PC-3 (cell line): ENCODE measurements at regions not wholly inside any gene's neighbourhood (a gene's known extent, or its start where the extent isn't known, plus 50 kb on each side); places are given as distances from the start of the nearest gene placed in this dataset.

Source experiments
- ATAC-seq: fragments of 200-7000 bp; cut with Tn5 transposase; 2 replicates; pipeline ENCODE4 v1.9.1; 2020; ENCODE audit warnings: mild to moderate bottlenecking, moderate library complexity
- BruUV-seq: library from RNA; stranded (reverse); fragments of 400-500 nt; replicated peaks from 2 replicates; lab custom pipeline; 2021; lab: Mats Ljungman, UMichigan
- CTCF ChIA-PET: fragments of 300-600 bp; sonication (Branson Sonifier 250); formaldehyde crosslinking; loops from one replicate; lab custom pipeline; 2022; ENCODE audit warnings: antibody characterized with exemption; lab: Charles Lee
- POLR2A ChIA-PET: fragments of 300-600 bp; sonication (Branson Sonifier 250); formaldehyde crosslinking; loops from one replicate; lab custom pipeline; 2022; ENCODE audit warnings: antibody characterized with exemption; ENCODE audit not compliant: unreplicated experiment; lab: Charles Lee
- DNase-seq: peaks from one replicate; pipeline ENCODE4 v3.0.0-alpha.2; 2015
- H2AFZ ChIP-seq: fragments of 300-600 bp; sonication (generic); 2 replicates; pipeline ENCODE4 v1.6.0; 2016; ENCODE audit warnings: antibody characterized with exemption, low read length
- H3F3A ChIP-seq: fragments of 300-600 bp; sonication (generic); one replicate; pipeline ENCODE4 v1.6.0; 2017; ENCODE audit warnings: antibody characterized with exemption, low read length, control low read depth, mild to moderate bottlenecking; ENCODE audit not compliant: unreplicated experiment
- H3K27ac ChIP-seq: fragments of 300-600 bp; sonication (generic); 2 replicates; pipeline ENCODE4 v1.5.1; 2016; ENCODE audit warnings: mild to moderate bottlenecking, low read length
- H3K27me3 ChIP-seq: fragments of 300-600 bp; sonication (generic); 2 replicates; pipeline ENCODE4 v1.6.1; 2016; ENCODE audit warnings: low read length, mixed read lengths
- H3K36me3 ChIP-seq: fragments of 300-600 bp; sonication (generic); 2 replicates; pipeline ENCODE4 v1.6.1; 2016; ENCODE audit warnings: low read depth, mixed run types, low read length, mixed read lengths
- H3K4me1 ChIP-seq: fragments of 300-600 bp; sonication (generic); 2 replicates; pipeline ENCODE4 v1.5.1; 2016; ENCODE audit warnings: low read length; ENCODE audit not compliant: insufficient read depth
- H3K4me2 ChIP-seq: fragments of 300-600 bp; sonication (generic); 2 replicates; pipeline ENCODE4 v1.6.0; 2016; ENCODE audit warnings: low read length
- H3K4me3 ChIP-seq: fragments of 300-600 bp; sonication (generic); 2 replicates; pipeline ENCODE4 v1.5.1; 2016; ENCODE audit warnings: mild to moderate bottlenecking, low read length, mixed read lengths
- H3K79me2 ChIP-seq: fragments of 300-600 bp; sonication (generic); 2 replicates; pipeline ENCODE4 v1.6.1; 2017; ENCODE audit warnings: low read length, mixed read lengths
- H3K9ac ChIP-seq: fragments of 300-600 bp; sonication (generic); 2 replicates; pipeline ENCODE4 v1.6.0; 2016; ENCODE audit warnings: mild to moderate bottlenecking, low read length
- H3K9me2 ChIP-seq: fragments of 300-600 bp; sonication (generic); replicated peaks from 2 replicates; pipeline ENCODE4 v1.6.1; 2016; ENCODE audit warnings: mixed run types, low read length, mixed read lengths
- H3K9me3 ChIP-seq: fragments of 300-600 bp; sonication (generic); 2 replicates; pipeline ENCODE4 v1.6.1; 2016; ENCODE audit warnings: low read length, mixed read lengths
- H4K20me1 ChIP-seq: fragments of 300-600 bp; sonication (generic); 2 replicates; pipeline ENCODE4 v1.6.1; 2016; ENCODE audit warnings: low read length, mixed read lengths
- EZH2 ChIP-seq: fragments of 300-600 bp; sonication (generic); IDR thresholded peaks from one replicate; pipeline ENCODE4 v1.6.1; 2017; ENCODE audit warnings: antibody characterized with exemption, mild to moderate bottlenecking, low read length; ENCODE audit not compliant: unreplicated experiment
- EZH2phosphoT487 ChIP-seq: fragments of 300-600 bp; sonication (generic); IDR thresholded peaks from 2 replicates; pipeline ENCODE4 v1.6.1; 2018; ENCODE audit warnings: mild to moderate bottlenecking, antibody characterized with exemption, low read length, borderline replicate concordance
- intact Hi-C: fragments of 100-400 bp; cut with micrococcal nuclease; formaldehyde crosslinking; loops from 2 replicates; pipeline ENCODE4 v1.9.0; 2023
- TF ChIP-seq, protein P1 (sequence below): fragments of 300-600 bp; sonication (generic); conservative IDR thresholded peaks from 2 replicates; pipeline ENCODE4 v1.5.1; 2017; ENCODE audit warnings: antibody characterized with exemption, low read depth, mild to moderate bottlenecking, low read length

DNA sequence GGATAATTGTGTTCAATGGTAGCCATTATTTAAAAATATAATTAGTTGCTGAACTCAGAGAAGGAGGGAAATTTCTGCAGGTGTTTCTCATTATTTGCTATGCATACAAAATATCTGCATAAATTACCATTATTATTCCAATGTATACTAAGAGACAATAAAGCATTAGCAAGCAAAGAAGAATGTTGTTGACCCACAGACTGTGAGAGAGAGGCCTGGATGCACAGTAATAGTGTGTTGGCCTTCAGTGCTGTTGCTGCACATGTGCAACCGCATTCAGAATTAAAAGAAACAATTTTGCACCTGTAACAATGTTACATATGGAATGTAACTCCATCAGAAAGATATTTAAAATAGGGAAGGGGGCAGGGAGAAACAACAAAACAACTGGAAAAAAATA is 155.6 kb upstream of the KCNH8 start:
- no peaks in the 10 kb centered on the region for H3K36me3 ChIP-seq
- TF ChIP-seq EZH2 (no peak), EZH2phosphoT487 (no peak)
- TF ChIP-seq, protein P1, sequence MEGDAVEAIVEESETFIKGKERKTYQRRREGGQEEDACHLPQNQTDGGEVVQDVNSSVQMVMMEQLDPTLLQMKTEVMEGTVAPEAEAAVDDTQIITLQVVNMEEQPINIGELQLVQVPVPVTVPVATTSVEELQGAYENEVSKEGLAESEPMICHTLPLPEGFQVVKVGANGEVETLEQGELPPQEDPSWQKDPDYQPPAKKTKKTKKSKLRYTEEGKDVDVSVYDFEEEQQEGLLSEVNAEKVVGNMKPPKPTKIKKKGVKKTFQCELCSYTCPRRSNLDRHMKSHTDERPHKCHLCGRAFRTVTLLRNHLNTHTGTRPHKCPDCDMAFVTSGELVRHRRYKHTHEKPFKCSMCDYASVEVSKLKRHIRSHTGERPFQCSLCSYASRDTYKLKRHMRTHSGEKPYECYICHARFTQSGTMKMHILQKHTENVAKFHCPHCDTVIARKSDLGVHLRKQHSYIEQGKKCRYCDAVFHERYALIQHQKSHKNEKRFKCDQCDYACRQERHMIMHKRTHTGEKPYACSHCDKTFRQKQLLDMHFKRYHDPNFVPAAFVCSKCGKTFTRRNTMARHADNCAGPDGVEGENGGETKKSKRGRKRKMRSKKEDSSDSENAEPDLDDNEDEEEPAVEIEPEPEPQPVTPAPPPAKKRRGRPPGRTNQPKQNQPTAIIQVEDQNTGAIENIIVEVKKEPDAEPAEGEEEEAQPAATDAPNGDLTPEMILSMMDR = no peak
- H3K9me2 ChIP-seq = no peaks in the 10 kb centered on the region
- H3K9ac ChIP-seq = no peak overlapping the region
- no peaks in the 10 kb centered on the region for H4K20me1 ChIP-seq
- no peak overlapping the region for H3K4me3 ChIP-seq
- BruUV-seq = no TSS peak
- peak; percentile 14 for DNase-seq
- no peak overlapping the region for H2AFZ ChIP-seq
- no peak overlapping the region for H3K27ac ChIP-seq
- no peaks in the 10 kb centered on the region for H3K9me3 ChIP-seq
- H3K4me1 ChIP-seq = peaks cover 8% of the 10 kb centered on the region
- no peaks in the 10 kb centered on the region for H3K27me3 ChIP-seq
- ChIA-PET CTCF (no interaction called here), POLR2A (interaction anchor here (0.6 kb wide), 1 partner anchor 102 kb away, joined by 4 read pairs; no protein-coding TSS in a partner anchor)
- intact Hi-C loops = no loop called here
- no peaks in the 10 kb centered on the region for H3F3A ChIP-seq
- H3K79me2 ChIP-seq = no peaks in the 10 kb centered on the region
- ATAC-seq = no peak
- H3K4me2 ChIP-seq = no peak overlapping the region

DNA sequence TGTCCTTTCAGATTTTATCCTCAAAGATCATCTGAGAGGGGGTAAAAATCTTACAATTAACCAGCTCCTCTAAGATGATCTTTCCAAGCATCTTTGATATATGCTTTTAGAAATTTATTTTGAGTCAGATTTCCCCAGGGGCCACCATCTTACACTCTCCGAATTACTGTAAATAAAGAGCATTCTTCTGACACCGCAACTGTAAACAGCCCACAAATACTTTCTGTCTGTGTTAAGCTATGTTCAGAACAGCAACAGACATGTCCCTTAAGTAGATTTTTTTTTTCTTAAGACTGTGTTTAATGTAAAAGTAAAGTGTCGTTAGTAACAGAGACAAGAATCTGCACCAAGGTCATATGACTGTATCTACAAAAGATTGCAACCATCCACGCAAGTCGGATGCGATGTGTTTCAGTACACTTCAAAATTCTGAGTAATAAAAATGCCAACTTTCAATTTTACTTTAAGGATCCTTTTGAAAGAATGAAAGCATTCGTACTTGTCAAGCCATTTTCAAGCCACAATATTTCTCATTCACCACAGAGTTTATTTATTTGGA is 159.0 kb upstream of the KCNH8 start:
- no peaks in the 10 kb centered on the region for H3F3A ChIP-seq
- no peak overlapping the region for H3K9ac ChIP-seq
- POLR2A ChIA-PET = no interaction called here
- no peaks in the 10 kb centered on the region for H3K36me3 ChIP-seq
- H3K4me3 ChIP-seq = no peak overlapping the region
- no peaks in the 10 kb centered on the region for H3K27me3 ChIP-seq
- no peak for ATAC-seq
- no peak overlapping the region for H3K27ac ChIP-seq
- H3K4me1 ChIP-seq = peaks cover 13% of the 10 kb centered on the region
- CTCF ChIA-PET = interaction anchor here (1.6 kb wide), 1 partner anchor 142 kb away, joined by 6 read pairs; no protein-coding TSS in a partner anchor
- H4K20me1 ChIP-seq = no peaks in the 10 kb centered on the region
- TF ChIP-seq, protein P1 = no peak
- no peak for TF ChIP-seq EZH2phosphoT487
- no peak for TF ChIP-seq EZH2
- H3K79me2 ChIP-seq = no peaks in the 10 kb centered on the region
- no peak overlapping the region for H3K4me2 ChIP-seq
- DNase-seq = no peak
- H3K9me2 ChIP-seq = no peaks in the 10 kb centered on the region
- intact Hi-C loops = loop anchor here (2.0 to 10.0 kb wide), 3 partner anchors 223 to 1557 kb away; no protein-coding TSS in a partner anchor
- no TSS peak for BruUV-seq
- H2AFZ ChIP-seq = no peak overlapping the region
- no peaks in the 10 kb centered on the region for H3K9me3 ChIP-seq

DNA sequence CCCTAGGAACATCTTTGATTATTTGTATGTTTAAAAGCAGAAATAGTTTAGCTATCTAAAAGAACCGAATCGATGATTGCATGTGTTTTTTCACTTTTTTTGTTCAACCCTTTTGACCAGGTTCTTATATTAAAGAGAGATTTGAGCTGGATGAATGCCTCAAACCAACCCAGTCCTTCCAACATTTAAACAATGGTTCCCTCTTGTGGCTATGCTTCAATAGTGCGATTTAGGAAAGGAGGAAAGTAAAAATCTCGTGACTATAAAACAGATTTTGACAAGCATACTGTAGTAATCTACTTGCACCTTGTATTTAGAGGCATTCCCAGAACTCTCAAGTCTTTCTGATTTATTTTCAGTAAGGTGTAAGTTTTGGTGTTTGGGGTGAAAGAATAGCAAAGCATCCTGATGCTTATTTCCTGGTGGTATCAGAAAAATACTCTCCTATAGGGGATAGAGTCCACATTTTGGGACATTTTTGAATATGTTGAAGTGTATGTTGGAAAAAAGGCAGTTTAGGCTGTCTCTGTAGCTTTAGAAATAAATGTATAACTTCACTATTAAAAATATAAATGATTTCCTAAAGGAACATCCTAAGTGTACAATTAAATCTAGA is 159.6 kb upstream of the KCNH8 start:
- peaks cover 13% of the 10 kb centered on the region for H3K4me1 ChIP-seq
- no peaks in the 10 kb centered on the region for H3K79me2 ChIP-seq
- ChIA-PET POLR2A (no interaction called here), CTCF (interaction anchor here (0.6 to 1.6 kb wide), 3 partner anchors 141 to 1409 kb away, joined by 3 to 6 read pairs (median 4); no protein-coding TSS in a partner anchor)
- no TSS peak for BruUV-seq
- no peaks in the 10 kb centered on the region for H3K27me3 ChIP-seq
- H3K9ac ChIP-seq = no peak overlapping the region
- H3K4me2 ChIP-seq = peak overlapping the region; percentile 66
- peak; percentile 76 for ATAC-seq
- no peaks in the 10 kb centered on the region for H3K36me3 ChIP-seq
- intact Hi-C loops = loop anchor here (1.0 to 10.0 kb wide), 8 partner anchors 100 to 1556 kb away; no protein-coding TSS in a partner anchor
- H4K20me1 ChIP-seq = no peaks in the 10 kb centered on the region
- no peak for TF ChIP-seq EZH2phosphoT487
- TF ChIP-seq, protein P1 = peak; percentile 94
- no peak overlapping the region; the same call in 1 of the 2 replicates for H2AFZ ChIP-seq
- H3K9me2 ChIP-seq = no peaks in the 10 kb centered on the region
- H3F3A ChIP-seq = no peaks in the 10 kb centered on the region
- peak overlapping the region; percentile 27 for H3K27ac ChIP-seq
- H3K4me3 ChIP-seq = peak overlapping the region; percentile 32
- H3K9me3 ChIP-seq = no peaks in the 10 kb centered on the region
- DNase-seq = peak; percentile 81
